ENCODE measurements at regions not wholly inside any gene's neighbourhood (a gene's known extent, or its start where the extent isn't known, plus 50 kb on each side); places are given as distances from the start of the nearest gene placed in this dataset.
A peak's percentile ranks its signal among the peaks of the same experiment; 100 is the strongest.

- peak; percentile 90 for TF ChIP-seq MAFK (IDR thresholded peaks at IDR 0.05; ENCODE audit: low read depth, low read length)
- no peak for TF ChIP-seq SRF (IDR thresholded peaks at IDR 0.05; ENCODE audit: low read depth, low read length)
- TF ChIP-seq CTCF (IDR thresholded peaks at IDR 0.05; ENCODE audit: control extremely low read depth in 1 of 3, insufficient read depth in 1 of 3, low read depth in 1 of 3, low read length in 3 of 3), result no peak
- no peak for TF ChIP-seq EP300 (IDR thresholded peaks at IDR 0.05; ENCODE audit: borderline replicate concordance in 1 of 2, low read depth in 2 of 2, low read length in 2 of 2)
- no peak for TF ChIP-seq POLR2A (IDR thresholded peaks at IDR 0.05; ENCODE audit: control extremely low read depth in 1 of 2, low read depth in 2 of 2, low read length in 2 of 2)
- TF ChIP-seq CHD1 (IDR thresholded peaks at IDR 0.05; ENCODE audit: low read depth, low read length), result no peak
- no peak for TF ChIP-seq EZH2 (IDR thresholded peaks at IDR 0.05; ENCODE audit: low read depth, low read length, severe bottlenecking)
- no peak for TF ChIP-seq ATF2 (IDR thresholded peaks at IDR 0.05; ENCODE audit: low read length)
Measured at GRCh38 chr22:27024982-27025381, 367.6 kb downstream of the MIAT start.

Data from H1 (cell line).